Suprapubic skin (tissue), 4 donors: ENCODE measurements at regions not wholly inside any gene's neighbourhood (a gene's known extent, or its start where the extent isn't known, plus 50 kb on each side); places are given as distances from the start of the nearest gene placed in this dataset.

Experiments used
- CTCF ChIP-seq, 2 donors: fragments of 200-600 bp in 1 of 2; fragments of 450-650 bp in 1 of 2; sonication (generic) in 1 of 2; IDR thresholded peaks; one replicate each; pipeline ENCODE4 v1.5.1; 2016 to 2019; ENCODE audit warnings: antibody characterized with exemption in 2 of 2, mild to moderate bottlenecking in 1 of 2, moderate library complexity in 1 of 2
- EP300 ChIP-seq: sonication (generic); formaldehyde crosslinking; IDR thresholded peaks from one replicate; pipeline ENCODE4 v1.6.1; 2017; ENCODE audit warnings: antibody characterized with exemption
- POLR2A ChIP-seq, 2 donors: fragments of 450-650 bp; IDR thresholded peaks; one replicate each; pipeline ENCODE4 v1.6.1; 2017; ENCODE audit warnings: antibody characterized with exemption in 2 of 2, mild to moderate bottlenecking in 2 of 2, moderate library complexity in 2 of 2
- POLR2AphosphoS5 ChIP-seq, 3 donors: sonication (generic); formaldehyde crosslinking; IDR thresholded peaks; one replicate each; pipeline ENCODE4 v1.6.1; 2017; ENCODE audit warnings: antibody characterized with exemption in 3 of 3

- TF ChIP-seq CTCF (IDR thresholded peaks at IDR 0.05) (no peak), EP300 (no peak), POLR2A (IDR thresholded peaks at IDR 0.05) (no peak), POLR2AphosphoS5 (IDR thresholded peaks at IDR 0.05) (no peak)
Observed at GRCh38 chr4:166682200-166682599, 552.1 kb downstream of the SPOCK3 start.
